PC-3 (cell line): ENCODE measurements at regions not wholly inside any gene's neighbourhood (a gene's known extent, or its start where the extent isn't known, plus 50 kb on each side); places are given as distances from the start of the nearest gene placed in this dataset.

Source experiments
- EZH2phosphoT487 ChIP-seq: fragments of 300-600 bp; sonication (generic); IDR thresholded peaks from 2 replicates; pipeline ENCODE4 v1.6.1; 2018; ENCODE audit warnings: mild to moderate bottlenecking, antibody characterized with exemption, low read length, borderline replicate concordance
- TF ChIP-seq, protein P1 (sequence below): fragments of 300-600 bp; sonication (generic); conservative IDR thresholded peaks from 2 replicates; pipeline ENCODE4 v1.5.1; 2017; ENCODE audit warnings: antibody characterized with exemption, low read depth, mild to moderate bottlenecking, low read length

DNA sequence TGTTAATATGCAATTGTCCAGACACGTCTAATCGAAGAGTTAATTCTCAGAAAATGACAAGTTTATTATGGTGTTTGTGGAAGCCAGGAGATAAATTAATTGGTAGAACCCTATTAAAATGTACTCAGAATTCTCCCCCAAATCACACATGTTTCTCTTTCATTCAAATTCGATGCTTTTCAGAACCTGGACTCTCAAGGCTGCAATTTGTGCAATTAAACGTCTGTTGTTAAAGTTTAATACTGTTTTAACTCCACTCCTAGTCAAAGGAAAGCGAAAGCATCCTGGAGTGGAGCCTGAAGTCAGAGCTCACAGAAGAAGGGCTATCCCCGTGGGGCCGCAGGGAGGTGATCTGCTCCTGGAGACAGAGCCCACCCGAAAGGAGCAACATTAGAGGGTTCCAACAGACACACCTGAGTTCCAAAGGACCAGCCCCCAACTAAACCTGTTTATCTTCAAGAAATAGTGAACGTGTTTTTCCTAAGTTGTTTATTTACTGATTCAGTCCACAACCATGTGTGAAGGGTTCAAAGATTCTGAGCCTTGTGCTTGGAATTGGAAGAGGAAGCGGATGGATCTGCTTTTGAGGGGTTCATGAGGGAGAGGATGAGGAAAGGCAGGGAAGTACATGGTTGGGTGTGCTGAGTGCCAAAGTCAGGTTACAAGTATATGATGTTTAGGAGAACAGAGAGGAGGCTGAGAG lies 68.0 kb upstream of the AKT3 start:
- TF ChIP-seq, protein P1, sequence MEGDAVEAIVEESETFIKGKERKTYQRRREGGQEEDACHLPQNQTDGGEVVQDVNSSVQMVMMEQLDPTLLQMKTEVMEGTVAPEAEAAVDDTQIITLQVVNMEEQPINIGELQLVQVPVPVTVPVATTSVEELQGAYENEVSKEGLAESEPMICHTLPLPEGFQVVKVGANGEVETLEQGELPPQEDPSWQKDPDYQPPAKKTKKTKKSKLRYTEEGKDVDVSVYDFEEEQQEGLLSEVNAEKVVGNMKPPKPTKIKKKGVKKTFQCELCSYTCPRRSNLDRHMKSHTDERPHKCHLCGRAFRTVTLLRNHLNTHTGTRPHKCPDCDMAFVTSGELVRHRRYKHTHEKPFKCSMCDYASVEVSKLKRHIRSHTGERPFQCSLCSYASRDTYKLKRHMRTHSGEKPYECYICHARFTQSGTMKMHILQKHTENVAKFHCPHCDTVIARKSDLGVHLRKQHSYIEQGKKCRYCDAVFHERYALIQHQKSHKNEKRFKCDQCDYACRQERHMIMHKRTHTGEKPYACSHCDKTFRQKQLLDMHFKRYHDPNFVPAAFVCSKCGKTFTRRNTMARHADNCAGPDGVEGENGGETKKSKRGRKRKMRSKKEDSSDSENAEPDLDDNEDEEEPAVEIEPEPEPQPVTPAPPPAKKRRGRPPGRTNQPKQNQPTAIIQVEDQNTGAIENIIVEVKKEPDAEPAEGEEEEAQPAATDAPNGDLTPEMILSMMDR: no peak
- no peak for TF ChIP-seq EZH2phosphoT487
